PC-3 (cell line): ENCODE measurements at regions not wholly inside any gene's neighbourhood (a gene's known extent, or its start where the extent isn't known, plus 50 kb on each side); places are given as distances from the start of the nearest gene placed in this dataset.

Experiments used
- ATAC-seq: fragments of 200-7000 bp; cut with Tn5 transposase; 2 replicates; pipeline ENCODE4 v1.9.1; 2020; ENCODE audit warnings: mild to moderate bottlenecking, moderate library complexity
- BruUV-seq: library from RNA; stranded (reverse); fragments of 400-500 nt; replicated peaks from 2 replicates; lab custom pipeline; 2021; lab: Mats Ljungman, UMichigan
- CTCF ChIA-PET: fragments of 300-600 bp; sonication (Branson Sonifier 250); formaldehyde crosslinking; loops from one replicate; lab custom pipeline; 2022; ENCODE audit warnings: antibody characterized with exemption; lab: Charles Lee
- POLR2A ChIA-PET: fragments of 300-600 bp; sonication (Branson Sonifier 250); formaldehyde crosslinking; loops from one replicate; lab custom pipeline; 2022; ENCODE audit warnings: antibody characterized with exemption; ENCODE audit not compliant: unreplicated experiment; lab: Charles Lee
- DNase-seq: peaks from one replicate; pipeline ENCODE4 v3.0.0-alpha.2; 2015
- H2AFZ ChIP-seq: fragments of 300-600 bp; sonication (generic); 2 replicates; pipeline ENCODE4 v1.6.0; 2016; ENCODE audit warnings: antibody characterized with exemption, low read length
- H3F3A ChIP-seq: fragments of 300-600 bp; sonication (generic); one replicate; pipeline ENCODE4 v1.6.0; 2017; ENCODE audit warnings: antibody characterized with exemption, low read length, control low read depth, mild to moderate bottlenecking; ENCODE audit not compliant: unreplicated experiment
- H3K27ac ChIP-seq: fragments of 300-600 bp; sonication (generic); 2 replicates; pipeline ENCODE4 v1.5.1; 2016; ENCODE audit warnings: mild to moderate bottlenecking, low read length
- H3K27me3 ChIP-seq: fragments of 300-600 bp; sonication (generic); 2 replicates; pipeline ENCODE4 v1.6.1; 2016; ENCODE audit warnings: low read length, mixed read lengths
- H3K36me3 ChIP-seq: fragments of 300-600 bp; sonication (generic); 2 replicates; pipeline ENCODE4 v1.6.1; 2016; ENCODE audit warnings: low read depth, mixed run types, low read length, mixed read lengths
- H3K4me1 ChIP-seq: fragments of 300-600 bp; sonication (generic); 2 replicates; pipeline ENCODE4 v1.5.1; 2016; ENCODE audit warnings: low read length; ENCODE audit not compliant: insufficient read depth
- H3K4me2 ChIP-seq: fragments of 300-600 bp; sonication (generic); 2 replicates; pipeline ENCODE4 v1.6.0; 2016; ENCODE audit warnings: low read length
- H3K4me3 ChIP-seq: fragments of 300-600 bp; sonication (generic); 2 replicates; pipeline ENCODE4 v1.5.1; 2016; ENCODE audit warnings: mild to moderate bottlenecking, low read length, mixed read lengths
- H3K79me2 ChIP-seq: fragments of 300-600 bp; sonication (generic); 2 replicates; pipeline ENCODE4 v1.6.1; 2017; ENCODE audit warnings: low read length, mixed read lengths
- H3K9ac ChIP-seq: fragments of 300-600 bp; sonication (generic); 2 replicates; pipeline ENCODE4 v1.6.0; 2016; ENCODE audit warnings: mild to moderate bottlenecking, low read length
- H3K9me2 ChIP-seq: fragments of 300-600 bp; sonication (generic); replicated peaks from 2 replicates; pipeline ENCODE4 v1.6.1; 2016; ENCODE audit warnings: mixed run types, low read length, mixed read lengths
- H3K9me3 ChIP-seq: fragments of 300-600 bp; sonication (generic); 2 replicates; pipeline ENCODE4 v1.6.1; 2016; ENCODE audit warnings: low read length, mixed read lengths
- H4K20me1 ChIP-seq: fragments of 300-600 bp; sonication (generic); 2 replicates; pipeline ENCODE4 v1.6.1; 2016; ENCODE audit warnings: low read length, mixed read lengths
- EZH2 ChIP-seq: fragments of 300-600 bp; sonication (generic); IDR thresholded peaks from one replicate; pipeline ENCODE4 v1.6.1; 2017; ENCODE audit warnings: antibody characterized with exemption, mild to moderate bottlenecking, low read length; ENCODE audit not compliant: unreplicated experiment
- EZH2phosphoT487 ChIP-seq: fragments of 300-600 bp; sonication (generic); IDR thresholded peaks from 2 replicates; pipeline ENCODE4 v1.6.1; 2018; ENCODE audit warnings: mild to moderate bottlenecking, antibody characterized with exemption, low read length, borderline replicate concordance
- intact Hi-C: fragments of 100-400 bp; cut with micrococcal nuclease; formaldehyde crosslinking; loops from 2 replicates; pipeline ENCODE4 v1.9.0; 2023
- TF ChIP-seq, protein P1 (sequence below): fragments of 300-600 bp; sonication (generic); conservative IDR thresholded peaks from 2 replicates; pipeline ENCODE4 v1.5.1; 2017; ENCODE audit warnings: antibody characterized with exemption, low read depth, mild to moderate bottlenecking, low read length

DNA sequence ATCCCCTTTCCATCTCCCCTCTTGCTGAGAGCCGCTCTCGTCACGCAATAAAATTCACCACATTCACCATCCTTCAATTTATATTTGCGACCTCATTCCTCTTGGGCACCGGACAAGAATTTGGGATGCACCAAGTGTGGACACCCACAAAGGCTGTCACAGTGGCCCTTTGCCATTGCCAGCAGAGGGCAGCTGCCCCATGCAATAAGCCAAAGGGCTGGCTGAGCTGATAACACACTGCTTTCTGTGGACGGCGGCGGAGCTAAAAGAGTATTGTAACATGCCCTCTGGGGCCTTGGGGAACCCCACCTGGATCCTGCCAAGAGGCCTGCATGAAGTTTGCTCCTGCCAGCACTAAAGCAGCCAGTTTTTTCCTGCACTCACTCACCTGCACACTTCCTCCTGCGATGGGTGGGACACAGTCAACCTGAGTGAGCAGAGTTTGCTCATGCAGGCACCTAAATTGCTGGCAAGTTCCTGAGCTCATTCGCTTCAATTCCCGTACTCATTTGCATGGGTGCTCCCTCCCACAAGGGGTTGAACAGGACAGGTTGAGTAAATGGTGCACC is 792.3 kb upstream of the ADAMTS5 start:
- H3K27me3 ChIP-seq: no peaks in the 10 kb centered on the region
- no peak overlapping the region for H2AFZ ChIP-seq
- no peak overlapping the region for H3K4me3 ChIP-seq
- TF ChIP-seq EZH2: no peak
- TF ChIP-seq, protein P1, sequence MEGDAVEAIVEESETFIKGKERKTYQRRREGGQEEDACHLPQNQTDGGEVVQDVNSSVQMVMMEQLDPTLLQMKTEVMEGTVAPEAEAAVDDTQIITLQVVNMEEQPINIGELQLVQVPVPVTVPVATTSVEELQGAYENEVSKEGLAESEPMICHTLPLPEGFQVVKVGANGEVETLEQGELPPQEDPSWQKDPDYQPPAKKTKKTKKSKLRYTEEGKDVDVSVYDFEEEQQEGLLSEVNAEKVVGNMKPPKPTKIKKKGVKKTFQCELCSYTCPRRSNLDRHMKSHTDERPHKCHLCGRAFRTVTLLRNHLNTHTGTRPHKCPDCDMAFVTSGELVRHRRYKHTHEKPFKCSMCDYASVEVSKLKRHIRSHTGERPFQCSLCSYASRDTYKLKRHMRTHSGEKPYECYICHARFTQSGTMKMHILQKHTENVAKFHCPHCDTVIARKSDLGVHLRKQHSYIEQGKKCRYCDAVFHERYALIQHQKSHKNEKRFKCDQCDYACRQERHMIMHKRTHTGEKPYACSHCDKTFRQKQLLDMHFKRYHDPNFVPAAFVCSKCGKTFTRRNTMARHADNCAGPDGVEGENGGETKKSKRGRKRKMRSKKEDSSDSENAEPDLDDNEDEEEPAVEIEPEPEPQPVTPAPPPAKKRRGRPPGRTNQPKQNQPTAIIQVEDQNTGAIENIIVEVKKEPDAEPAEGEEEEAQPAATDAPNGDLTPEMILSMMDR: peak; percentile 64
- no peak for TF ChIP-seq EZH2phosphoT487
- no peak overlapping the region for H3K27ac ChIP-seq
- no peaks in the 10 kb centered on the region for H3F3A ChIP-seq
- no peaks in the 10 kb centered on the region for H3K79me2 ChIP-seq
- POLR2A ChIA-PET: no interaction called here
- DNase-seq (peak; percentile 39), ATAC-seq (peak; percentile 83)
- CTCF ChIA-PET: interaction anchor here (0.6 to 1.0 kb wide), 2 partner anchors 58 to 577 kb away, joined by 3 read pairs; no protein-coding TSS in a partner anchor
- H3K9me3 ChIP-seq: no peaks in the 10 kb centered on the region
- no peak overlapping the region for H3K4me2 ChIP-seq
- no TSS peak for BruUV-seq
- no peaks in the 10 kb centered on the region for H3K4me1 ChIP-seq
- H3K36me3 ChIP-seq: no peaks in the 10 kb centered on the region
- H3K9ac ChIP-seq: no peak overlapping the region
- no peaks in the 10 kb centered on the region for H4K20me1 ChIP-seq
- intact Hi-C loops: loop anchor here (1.0 kb wide), 2 partner anchors 577 to 986 kb away; no protein-coding TSS in a partner anchor
- no peaks in the 10 kb centered on the region for H3K9me2 ChIP-seq

DNA sequence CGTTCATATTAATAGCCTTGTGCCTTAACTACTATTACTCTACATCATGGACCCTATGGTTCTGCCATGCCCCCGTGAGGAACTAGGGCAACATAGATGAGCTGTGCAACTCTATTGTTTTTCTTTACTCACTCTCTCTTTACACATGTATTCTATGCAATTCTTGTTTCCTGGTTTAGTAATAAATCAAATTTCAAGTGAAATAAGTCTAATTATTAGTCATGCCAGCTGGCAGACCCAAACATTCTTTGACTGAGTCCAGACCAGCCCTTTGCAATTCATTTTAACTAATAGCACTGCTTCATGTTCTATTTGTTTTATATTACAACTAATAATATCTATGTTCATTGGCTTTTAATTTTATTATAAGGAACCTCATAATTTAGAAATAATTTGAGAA is 789.3 kb upstream of the ADAMTS5 start:
- intact Hi-C loops: no loop called here
- POLR2A ChIA-PET: no interaction called here

More for the DNA sequence above, 789.3 kb upstream of the ADAMTS5 start:
- Histone ChIP-seq H3K36me3 (no peaks in the 10 kb centered on the region), H3K9me3 (no peaks in the 10 kb centered on the region), H3K27me3 (no peaks in the 10 kb centered on the region), H3K27ac (no peak overlapping the region), H3K4me2 (no peak overlapping the region), H4K20me1 (no peaks in the 10 kb centered on the region), H3K9ac (no peak overlapping the region), H3F3A (no peaks in the 10 kb centered on the region), H3K4me1 (no peaks in the 10 kb centered on the region), H3K4me3 (no peak overlapping the region), H3K9me2 (no peaks in the 10 kb centered on the region), H2AFZ (no peak overlapping the region), H3K79me2 (no peaks in the 10 kb centered on the region)
- no TSS peak for BruUV-seq
- no peak for TF ChIP-seq EZH2phosphoT487
- TF ChIP-seq, protein P1: no peak
- no peak for TF ChIP-seq EZH2
- CTCF ChIA-PET: interaction anchor here (0.7 to 1.2 kb wide), 2 partner anchors 618 to 989 kb away, joined by 3 to 4 read pairs; no protein-coding TSS in a partner anchor
- DNase-seq (peak; percentile 25), ATAC-seq (peak; percentile 59)
